ENCODE measurements at regions not wholly inside any gene's neighbourhood (a gene's known extent, or its start where the extent isn't known, plus 50 kb on each side); places are given as distances from the start of the nearest gene placed in this dataset.

GRCh38 chr5:10913841-10914240 is 152.8 kb upstream of the DAP start:
- Histone ChIP-seq H3K4me2 (ENCODE audit: extremely low read depth, insufficient read depth, low read length) (no peak overlapping the region), H4K20me1 (ENCODE audit: control insufficient read depth, extremely low read depth, insufficient read depth, low read length) (no peaks in the 10 kb centered on the region), H3K4me1 (ENCODE audit: control insufficient read depth, extremely low read depth, insufficient read depth, low read length) (peaks cover 3% of the 10 kb centered on the region), H3K9me3 (ENCODE audit: control insufficient read depth, insufficient read depth, low read depth, low read length) (no peaks in the 10 kb centered on the region), H3K27ac (ENCODE audit: insufficient read depth, low read length) (no peak overlapping the region), H3K36me3 (ENCODE audit: control insufficient read depth, insufficient read depth, low read length) (no peaks in the 10 kb centered on the region), H3K79me2 (ENCODE audit: control insufficient read depth, insufficient read depth, low read length) (no peaks in the 10 kb centered on the region), H3K4me3 (replicated peaks in 1 of 4; ENCODE audit: control extremely low read depth in 1 of 4, insufficient read depth in 1 of 4, low read depth in 3 of 4, low read length in 4 of 4) (no peak overlapping the region), H3K27me3 (ENCODE audit: control insufficient read depth, insufficient read depth, low read length) (no peaks in the 10 kb centered on the region), H2AFZ (ENCODE audit: low read length) (no peak overlapping the region), H3K9ac (ENCODE audit: insufficient read depth, low read length) (no peak overlapping the region)
- TF ChIP-seq EZH2 (IDR thresholded peaks at IDR 0.05; ENCODE audit: low read length, missing control alignments) (no peak), CTCF (conservative IDR thresholded peaks at IDR 0.05 in 1 of 2, IDR thresholded peaks at IDR 0.05 in 1 of 2; ENCODE audit: low read depth in 1 of 2, low read length in 2 of 2) (no peak)
- DNase-seq (ENCODE audit: low read depth in 2 of 2): peak; percentile 82 to 99

- Histone ChIP-seq H3K27me3 (ENCODE audit: control insufficient read depth, insufficient read depth, low read length) (no peaks in the 10 kb centered on the region), H3K4me2 (ENCODE audit: extremely low read depth, insufficient read depth, low read length) (no peak overlapping the region), H3K36me3 (ENCODE audit: control insufficient read depth, insufficient read depth, low read length) (no peaks in the 10 kb centered on the region), H3K9me3 (ENCODE audit: control insufficient read depth, insufficient read depth, low read depth, low read length) (no peaks in the 10 kb centered on the region), H3K4me3 (replicated peaks in 1 of 4; ENCODE audit: control extremely low read depth in 1 of 4, insufficient read depth in 1 of 4, low read depth in 3 of 4, low read length in 4 of 4) (no peak overlapping the region), H2AFZ (ENCODE audit: low read length) (peak overlapping the region; percentile 30), H3K79me2 (ENCODE audit: control insufficient read depth, insufficient read depth, low read length) (no peaks in the 10 kb centered on the region), H3K27ac (ENCODE audit: insufficient read depth, low read length) (no peak overlapping the region), H3K9ac (ENCODE audit: insufficient read depth, low read length) (no peak overlapping the region), H3K4me1 (ENCODE audit: control insufficient read depth, extremely low read depth, insufficient read depth, low read length) (peaks cover 3% of the 10 kb centered on the region), H4K20me1 (ENCODE audit: control insufficient read depth, extremely low read depth, insufficient read depth, low read length) (no peaks in the 10 kb centered on the region)
- no peak for DNase-seq (ENCODE audit: low read depth in 2 of 2)
- no peak for TF ChIP-seq CTCF (conservative IDR thresholded peaks at IDR 0.05 in 1 of 2, IDR thresholded peaks at IDR 0.05 in 1 of 2; ENCODE audit: low read depth in 1 of 2, low read length in 2 of 2)
- no peak for TF ChIP-seq EZH2 (IDR thresholded peaks at IDR 0.05; ENCODE audit: low read length, missing control alignments)
These were observed 152.3 kb upstream of the DAP start for GRCh38 chr5:10913181-10913810.

- no peaks in the 10 kb centered on the region for H3K79me2 ChIP-seq (ENCODE audit: control insufficient read depth, insufficient read depth, low read length)
- TF ChIP-seq CTCF (conservative IDR thresholded peaks at IDR 0.05 in 1 of 2, IDR thresholded peaks at IDR 0.05 in 1 of 2; ENCODE audit: low read depth in 1 of 2, low read length in 2 of 2) (no peak), EZH2 (IDR thresholded peaks at IDR 0.05; ENCODE audit: low read length, missing control alignments) (no peak)
- H3K4me1 ChIP-seq (ENCODE audit: control insufficient read depth, extremely low read depth, insufficient read depth, low read length): peaks cover 3% of the 10 kb centered on the region
- no peaks in the 10 kb centered on the region for H4K20me1 ChIP-seq (ENCODE audit: control insufficient read depth, extremely low read depth, insufficient read depth, low read length)
- H3K4me3 ChIP-seq (replicated peaks in 1 of 4; ENCODE audit: control extremely low read depth in 1 of 4, insufficient read depth in 1 of 4, low read depth in 3 of 4, low read length in 4 of 4): no peak overlapping the region
- no peak overlapping the region for H3K4me2 ChIP-seq (ENCODE audit: extremely low read depth, insufficient read depth, low read length)
- H3K9me3 ChIP-seq (ENCODE audit: control insufficient read depth, insufficient read depth, low read depth, low read length): no peaks in the 10 kb centered on the region
- no peak overlapping the region for H2AFZ ChIP-seq (ENCODE audit: low read length)
- H3K27ac ChIP-seq (ENCODE audit: insufficient read depth, low read length): no peak overlapping the region
- no peaks in the 10 kb centered on the region for H3K27me3 ChIP-seq (ENCODE audit: control insufficient read depth, insufficient read depth, low read length)
- peak in 1 of 2 donors; percentile 14 for DNase-seq (ENCODE audit: low read depth in 2 of 2)
- H3K36me3 ChIP-seq (ENCODE audit: control insufficient read depth, insufficient read depth, low read length): no peaks in the 10 kb centered on the region
- no peak overlapping the region for H3K9ac ChIP-seq (ENCODE audit: insufficient read depth, low read length)
These were observed 151.4 kb upstream of the DAP start for GRCh38 chr5:10912435-10912834.
